ENCODE measurements at regions not wholly inside any gene's neighbourhood (a gene's known extent, or its start where the extent isn't known, plus 50 kb on each side); places are given as distances from the start of the nearest gene placed in this dataset.
"Not testable (repeated sequence)": the region's sequence is repeated elsewhere in the genome, so short reads cannot be mapped to it uniquely, and the experiment has no call there.

- Mint-ChIP-seq H3K36me3 (ENCODE audit: low read depth) (no peaks in the 10 kb centered on the region), H3K27me3 (no peaks in the 10 kb centered on the region), H3K4me3 (no peak overlapping the region), H3K27ac (no peak overlapping the region), H3K9me3 (no peaks in the 10 kb centered on the region), H3K4me1 (no peaks in the 10 kb centered on the region)
- DNase-seq = no peak
- intact Hi-C loops (cut with micrococcal nuclease) = no loop called here
Observed at GRCh38 chr4:189207872-189208271, 732.8 kb upstream of the FRG1 start.

- intact Hi-C loops (cut with micrococcal nuclease) = no loop called here
- Mint-ChIP-seq H3K27ac (no peak overlapping the region), H3K9me3 (no peaks in the 10 kb centered on the region), H3K27me3 (no peaks in the 10 kb centered on the region), H3K36me3 (ENCODE audit: low read depth) (no peaks in the 10 kb centered on the region), H3K4me3 (no peak overlapping the region), H3K4me1 (no peaks in the 10 kb centered on the region)
- DNase-seq = no peak
Observed at GRCh38 chr4:189215574-189215973, 725.1 kb upstream of the FRG1 start.

GRCh38 chr4:189221691-189222090, 719.0 kb upstream of the FRG1 start:
- Mint-ChIP-seq H3K27me3 (no peaks in the 10 kb centered on the region), H3K9me3 (no peaks in the 10 kb centered on the region), H3K27ac (no peak overlapping the region), H3K4me3 (no peak overlapping the region), H3K36me3 (ENCODE audit: low read depth) (no peaks in the 10 kb centered on the region), H3K4me1 (no peaks in the 10 kb centered on the region)
- no peak for DNase-seq
- intact Hi-C loops (cut with micrococcal nuclease) = no loop called here

GRCh38 chr4:189228726-189229125, 711.9 kb upstream of the FRG1 start:
- no peak overlapping the region for H3K27ac Mint-ChIP-seq

GRCh38 chr4:189232274-189232673, 708.4 kb upstream of the FRG1 start:
- no peaks in the 10 kb centered on the region for H3K4me1 Mint-ChIP-seq

More at GRCh38 chr4:189228726-189229125, 711.9 kb upstream of the FRG1 start:
- no peaks in the 10 kb centered on the region for H3K27me3 Mint-ChIP-seq
- no peaks in the 10 kb centered on the region for H3K4me1 Mint-ChIP-seq
- no peaks in the 10 kb centered on the region for H3K9me3 Mint-ChIP-seq
- DNase-seq = no peak
- no peak overlapping the region for H3K4me3 Mint-ChIP-seq
- intact Hi-C loops (cut with micrococcal nuclease) = no loop called here
- no peaks in the 10 kb centered on the region for H3K36me3 Mint-ChIP-seq (ENCODE audit: low read depth)

GRCh38 chr4:189233754-189234153, 706.9 kb upstream of the FRG1 start:
- H3K27ac Mint-ChIP-seq; H3K9me3 Mint-ChIP-seq; intact Hi-C loops (cut with micrococcal nuclease); H3K4me3 Mint-ChIP-seq; H3K4me1 Mint-ChIP-seq; H3K27me3 Mint-ChIP-seq; H3K36me3 Mint-ChIP-seq (ENCODE audit: low read depth): not testable (repeated sequence)
- DNase-seq = peak; percentile 70

More at GRCh38 chr4:189232274-189232673, 708.4 kb upstream of the FRG1 start:
- Mint-ChIP-seq H3K36me3 (ENCODE audit: low read depth) (no peaks in the 10 kb centered on the region), H3K27me3 (no peaks in the 10 kb centered on the region), H3K4me3 (no peak overlapping the region), H3K9me3 (peaks cover 4% of the 10 kb centered on the region), H3K27ac (no peak overlapping the region)
- intact Hi-C loops (cut with micrococcal nuclease) = no loop called here
- no peak for DNase-seq

- DNase-seq = peak; percentile 55
- intact Hi-C loops (cut with micrococcal nuclease); H3K4me1 Mint-ChIP-seq; H3K27me3 Mint-ChIP-seq; H3K27ac Mint-ChIP-seq; H3K4me3 Mint-ChIP-seq; H3K9me3 Mint-ChIP-seq; H3K36me3 Mint-ChIP-seq (ENCODE audit: low read depth): not testable (repeated sequence)
Observed at GRCh38 chr4:189234948-189235347, 705.7 kb upstream of the FRG1 start.

GRCh38 chr4:189235599-189235998, 705.1 kb upstream of the FRG1 start:
- DNase-seq = no peak
- Mint-ChIP-seq H3K27ac (no peak overlapping the region), H3K27me3 (no peaks in the 10 kb centered on the region), H3K9me3 (peaks cover 8% of the 10 kb centered on the region), H3K4me1 (no peaks in the 10 kb centered on the region), H3K36me3 (ENCODE audit: low read depth) (no peaks in the 10 kb centered on the region), H3K4me3 (no peak overlapping the region)
- intact Hi-C loops (cut with micrococcal nuclease) = no loop called here

GRCh38 chr4:189236321-189236720, 704.4 kb upstream of the FRG1 start:
- intact Hi-C loops (cut with micrococcal nuclease); H3K27ac Mint-ChIP-seq; H3K27me3 Mint-ChIP-seq: not testable (repeated sequence)

GRCh38 chr4:189237340-189237739, 703.3 kb upstream of the FRG1 start:
- no peak overlapping the region for H3K27ac Mint-ChIP-seq
- peaks cover 8% of the 10 kb centered on the region for H3K9me3 Mint-ChIP-seq
- H3K4me3 Mint-ChIP-seq = no peak overlapping the region
- no peaks in the 10 kb centered on the region for H3K36me3 Mint-ChIP-seq (ENCODE audit: low read depth)
- H3K27me3 Mint-ChIP-seq = no peaks in the 10 kb centered on the region
- no peaks in the 10 kb centered on the region for H3K4me1 Mint-ChIP-seq
- no peak for DNase-seq
- intact Hi-C loops (cut with micrococcal nuclease) = no loop called here

More at GRCh38 chr4:189236321-189236720, 704.4 kb upstream of the FRG1 start:
- H3K36me3 Mint-ChIP-seq (ENCODE audit: low read depth); H3K4me1 Mint-ChIP-seq; DNase-seq; H3K4me3 Mint-ChIP-seq; H3K9me3 Mint-ChIP-seq: not testable (repeated sequence)

GRCh38 chr4:189255636-189256035, 685.0 kb upstream of the FRG1 start:
- intact Hi-C loops (cut with micrococcal nuclease) = no loop called here
- Mint-ChIP-seq H3K4me1 (no peaks in the 10 kb centered on the region), H3K36me3 (ENCODE audit: low read depth) (no peaks in the 10 kb centered on the region), H3K9me3 (peaks cover 13% of the 10 kb centered on the region), H3K4me3 (no peak overlapping the region), H3K27ac (no peak overlapping the region), H3K27me3 (no peaks in the 10 kb centered on the region)
- no peak for DNase-seq

- DNase-seq = no peak
- Mint-ChIP-seq H3K27me3 (no peaks in the 10 kb centered on the region), H3K4me3 (no peak overlapping the region), H3K4me1 (no peaks in the 10 kb centered on the region), H3K27ac (no peak overlapping the region), H3K9me3 (no peaks in the 10 kb centered on the region), H3K36me3 (ENCODE audit: low read depth) (no peaks in the 10 kb centered on the region)
- intact Hi-C loops (cut with micrococcal nuclease) = no loop called here
Observed at GRCh38 chr4:189261475-189261874, 679.2 kb upstream of the FRG1 start.

- no peak for DNase-seq
- Mint-ChIP-seq H3K36me3 (ENCODE audit: low read depth) (no peaks in the 10 kb centered on the region), H3K27ac (no peak overlapping the region), H3K27me3 (no peaks in the 10 kb centered on the region), H3K9me3 (peaks cover 8% of the 10 kb centered on the region), H3K4me1 (no peaks in the 10 kb centered on the region), H3K4me3 (no peak overlapping the region)
- intact Hi-C loops (cut with micrococcal nuclease) = no loop called here
Observed at GRCh38 chr4:189265515-189265914, 675.2 kb upstream of the FRG1 start.

GRCh38 chr4:189267312-189267965, 673.2 kb upstream of the FRG1 start:
- H3K27me3 Mint-ChIP-seq = no peaks in the 10 kb centered on the region
- peaks cover 8% of the 10 kb centered on the region for H3K9me3 Mint-ChIP-seq
- no peaks in the 10 kb centered on the region for H3K36me3 Mint-ChIP-seq (ENCODE audit: low read depth)
- intact Hi-C loops (cut with micrococcal nuclease) = no loop called here
- no peak overlapping the region for H3K4me3 Mint-ChIP-seq
- no peak for DNase-seq
- no peak overlapping the region for H3K27ac Mint-ChIP-seq
- H3K4me1 Mint-ChIP-seq = no peaks in the 10 kb centered on the region

- Mint-ChIP-seq H3K4me3 (no peak overlapping the region), H3K27me3 (no peaks in the 10 kb centered on the region), H3K9me3 (peaks cover 8% of the 10 kb centered on the region), H3K27ac (no peak overlapping the region), H3K4me1 (no peaks in the 10 kb centered on the region), H3K36me3 (ENCODE audit: low read depth) (no peaks in the 10 kb centered on the region)
- intact Hi-C loops (cut with micrococcal nuclease) = no loop called here
- no peak for DNase-seq
Observed at GRCh38 chr4:189278597-189279165, 662.0 kb upstream of the FRG1 start.

Measured in activated CD4-positive, alpha-beta T cell treated with anti-CD3 and anti-CD28 coated beads, Interleukin-2, amount 10 ng/mL, durations not matched to agents 24 days and 14 days (primary cell).